ENCODE measurements at regions not wholly inside any gene's neighbourhood (a gene's known extent, or its start where the extent isn't known, plus 50 kb on each side); places are given as distances from the start of the nearest gene placed in this dataset.

- intact Hi-C loops (cut with micrococcal nuclease): no loop called here
- ATAC-seq (no peak), DNase-seq (no peak)
- no peaks in the 10 kb centered on the region for H3F3A ChIP-seq (ENCODE audit: low read length, unreplicated experiment)
- no peaks in the 10 kb centered on the region for H3K36me3 ChIP-seq (ENCODE audit: low read depth, low read length)
- no peaks in the 10 kb centered on the region for H3K9me2 ChIP-seq (replicated peaks; ENCODE audit: low read length)
- H3K79me2 ChIP-seq (ENCODE audit: low read length): no peaks in the 10 kb centered on the region
- H3K4me2 ChIP-seq (ENCODE audit: low read length): no peak overlapping the region
- H3K4me1 ChIP-seq (ENCODE audit: insufficient read depth, low read length): no peaks in the 10 kb centered on the region
- TF ChIP-seq CTCF (conservative IDR thresholded peaks at IDR 0.05; ENCODE audit: low read depth, low read length) (no peak), EZH2phosphoT487 (IDR thresholded peaks at IDR 0.05; ENCODE audit: borderline replicate concordance, low read length) (no peak), EZH2 (IDR thresholded peaks at IDR 0.05; ENCODE audit: low read length, unreplicated experiment) (no peak)
- POLR2A ChIA-PET (ENCODE audit: unreplicated experiment): no interaction called here
- no peak overlapping the region for H3K27ac ChIP-seq (ENCODE audit: low read length)
- no peaks in the 10 kb centered on the region for H4K20me1 ChIP-seq (ENCODE audit: low read length)
- no TSS peak for BruUV-seq (replicated peaks)
- H3K4me3 ChIP-seq (ENCODE audit: low read length): no peak overlapping the region
- no peak overlapping the region for H3K9ac ChIP-seq (ENCODE audit: low read length)
- peaks cover 4% of the 10 kb centered on the region; the same call in 1 of the 2 replicates for H3K27me3 ChIP-seq (ENCODE audit: low read length)
- CTCF ChIA-PET: no interaction called here
- no peak overlapping the region for H2AFZ ChIP-seq (ENCODE audit: low read length)
- no peaks in the 10 kb centered on the region for H3K9me3 ChIP-seq (ENCODE audit: low read length)
Observed at GRCh38 chr1:164977561-164977960, 379.0 kb downstream of the LMX1A start.

- Histone ChIP-seq H2AFZ (ENCODE audit: low read length) (no peak overlapping the region), H3K9me2 (replicated peaks; ENCODE audit: low read length) (no peaks in the 10 kb centered on the region), H3K27ac (ENCODE audit: low read length) (no peak overlapping the region), H3K79me2 (ENCODE audit: low read length) (no peaks in the 10 kb centered on the region), H4K20me1 (ENCODE audit: low read length) (no peaks in the 10 kb centered on the region), H3K27me3 (ENCODE audit: low read length) (peaks cover 21% of the 10 kb centered on the region), H3F3A (ENCODE audit: low read length, unreplicated experiment) (no peaks in the 10 kb centered on the region), H3K4me3 (ENCODE audit: low read length) (no peak overlapping the region), H3K4me2 (ENCODE audit: low read length) (no peak overlapping the region), H3K9ac (ENCODE audit: low read length) (no peak overlapping the region), H3K4me1 (ENCODE audit: insufficient read depth, low read length) (no peaks in the 10 kb centered on the region), H3K9me3 (ENCODE audit: low read length) (no peaks in the 10 kb centered on the region), H3K36me3 (ENCODE audit: low read depth, low read length) (no peaks in the 10 kb centered on the region)
- DNase-seq (no peak), ATAC-seq (no peak)
- TF ChIP-seq EZH2 (IDR thresholded peaks at IDR 0.05; ENCODE audit: low read length, unreplicated experiment): no peak
- TF ChIP-seq EZH2phosphoT487 (IDR thresholded peaks at IDR 0.05; ENCODE audit: borderline replicate concordance, low read length): no peak
- no peak for TF ChIP-seq CTCF (conservative IDR thresholded peaks at IDR 0.05; ENCODE audit: low read depth, low read length)
- ChIA-PET CTCF (no interaction called here), POLR2A (ENCODE audit: unreplicated experiment) (no interaction called here)
- BruUV-seq (replicated peaks): no TSS peak
- intact Hi-C loops (cut with micrococcal nuclease): no loop called here
Observed at GRCh38 chr1:164971921-164972415, 384.5 kb downstream of the LMX1A start.

- Histone ChIP-seq H3K27ac (ENCODE audit: low read length) (no peak overlapping the region), H3K4me3 (ENCODE audit: low read length) (no peak overlapping the region), H3F3A (ENCODE audit: low read length, unreplicated experiment) (no peaks in the 10 kb centered on the region), H3K36me3 (ENCODE audit: low read depth, low read length) (no peaks in the 10 kb centered on the region), H3K27me3 (ENCODE audit: low read length) (peaks cover 21% of the 10 kb centered on the region), H3K9me2 (replicated peaks; ENCODE audit: low read length) (no peaks in the 10 kb centered on the region), H2AFZ (ENCODE audit: low read length) (no peak overlapping the region), H4K20me1 (ENCODE audit: low read length) (no peaks in the 10 kb centered on the region), H3K4me2 (ENCODE audit: low read length) (no peak overlapping the region), H3K4me1 (ENCODE audit: insufficient read depth, low read length) (no peaks in the 10 kb centered on the region), H3K9me3 (ENCODE audit: low read length) (no peaks in the 10 kb centered on the region), H3K79me2 (ENCODE audit: low read length) (no peaks in the 10 kb centered on the region), H3K9ac (ENCODE audit: low read length) (no peak overlapping the region)
- intact Hi-C loops (cut with micrococcal nuclease): no loop called here
- ATAC-seq (no peak), DNase-seq (no peak)
- ChIA-PET CTCF (no interaction called here), POLR2A (ENCODE audit: unreplicated experiment) (no interaction called here)
- BruUV-seq (replicated peaks): no TSS peak
- no peak for TF ChIP-seq CTCF (conservative IDR thresholded peaks at IDR 0.05; ENCODE audit: low read depth, low read length)
- no peak for TF ChIP-seq EZH2 (IDR thresholded peaks at IDR 0.05; ENCODE audit: low read length, unreplicated experiment)
- no peak for TF ChIP-seq EZH2phosphoT487 (IDR thresholded peaks at IDR 0.05; ENCODE audit: borderline replicate concordance, low read length)
Observed at GRCh38 chr1:164971391-164971790, 385.1 kb downstream of the LMX1A start.

All from PC-3 (cell line).